Calu3 (cell line): ENCODE measurements at regions not wholly inside any gene's neighbourhood (a gene's known extent, or its start where the extent isn't known, plus 50 kb on each side); places are given as distances from the start of the nearest gene placed in this dataset. TPM values are rescaled to one million over a fixed set of nuclear protein-coding genes. Genes with fewer than 3 reads are reported as not detected.
"Not testable (repeated sequence)": the region's sequence is repeated elsewhere in the genome, so short reads cannot be mapped to it uniquely, and the experiment has no call there.

Source experiments
- BruUV-seq: library from RNA; stranded (reverse); fragments of 400-500 nt; replicated peaks from 2 replicates; lab custom pipeline; 2021; lab: Mats Ljungman, UMichigan
- CTCF ChIA-PET: fragments of 300-600 bp; sonication (Branson Sonifier 250); formaldehyde crosslinking; loops from one replicate; lab custom pipeline; 2022; ENCODE audit warnings: antibody characterized with exemption; lab: Charles Lee
- DNase-seq: peaks from one replicate; pipeline ENCODE4 v3.0.0; 2022
- H3K27ac Mint-ChIP-seq: one replicate; pipeline ENCODE4 v1.8.0; 2022; ENCODE audit warnings: mixed read lengths; ENCODE audit not compliant: unreplicated experiment
- H3K27me3 Mint-ChIP-seq: one replicate; pipeline ENCODE4 v1.8.0; 2022; ENCODE audit warnings: mixed read lengths; ENCODE audit not compliant: unreplicated experiment
- H3K36me3 Mint-ChIP-seq: one replicate; pipeline ENCODE4 v1.8.0; 2022; ENCODE audit warnings: mild to moderate bottlenecking, moderate library complexity, mixed read lengths; ENCODE audit not compliant: insufficient read depth, unreplicated experiment
- H3K4me1 Mint-ChIP-seq: one replicate; pipeline ENCODE4 v1.8.0; 2022; ENCODE audit warnings: mild to moderate bottlenecking, low read depth, mixed read lengths; ENCODE audit not compliant: unreplicated experiment
- H3K4me3 Mint-ChIP-seq: one replicate; pipeline ENCODE4 v1.8.0; 2022; ENCODE audit warnings: mild to moderate bottlenecking, low read depth, moderate library complexity, mixed read lengths; ENCODE audit not compliant: unreplicated experiment
- H3K9me3 Mint-ChIP-seq: one replicate; pipeline ENCODE4 v1.8.0; 2022; ENCODE audit warnings: low read depth, mixed read lengths; ENCODE audit not compliant: unreplicated experiment
- CTCF ChIP-seq: fragments of 200-600 bp; IDR thresholded peaks from one replicate; pipeline ENCODE4 v1.8.0; 2022; ENCODE audit warnings: antibody characterized with exemption; ENCODE audit not compliant: unreplicated experiment
- intact Hi-C: fragments of 100-400 bp; cut with micrococcal nuclease; formaldehyde crosslinking; loops from one replicate; pipeline ENCODE4 v1.10.0; 2022; ENCODE audit not compliant: unreplicated experiment
- microRNA-seq: library from miRNA; unstranded; fragments of <30 nt; microRNA quantifications from one replicate; pipeline ENCODE4 v1.2.0, GENCODE V29; 2022

GRCh38 chr9:111095441-111095840, 57.2 kb upstream of the LPAR1 start:
- no peaks in the 10 kb centered on the region for H3K27me3 Mint-ChIP-seq
- no peak for DNase-seq
- TF ChIP-seq CTCF, result no peak
- CTCF ChIA-PET, result no interaction called here
- no peaks in the 10 kb centered on the region for H3K4me1 Mint-ChIP-seq
- intact Hi-C loops, result no loop called here
- no peaks in the 10 kb centered on the region for H3K36me3 Mint-ChIP-seq
- BruUV-seq, result no TSS peak
- H3K27ac Mint-ChIP-seq, result no peak overlapping the region
- H3K9me3 Mint-ChIP-seq, result no peaks in the 10 kb centered on the region
- H3K4me3 Mint-ChIP-seq, result no peak overlapping the region

- no peak for DNase-seq
- no peaks in the 10 kb centered on the region for H3K4me1 Mint-ChIP-seq
- no peak overlapping the region for H3K27ac Mint-ChIP-seq
- no peaks in the 10 kb centered on the region for H3K27me3 Mint-ChIP-seq
- no peak for TF ChIP-seq CTCF
- CTCF ChIA-PET, result no interaction called here
- H3K36me3 Mint-ChIP-seq, result no peaks in the 10 kb centered on the region
- H3K4me3 Mint-ChIP-seq, result no peak overlapping the region
- intact Hi-C loops, result no loop called here
- BruUV-seq, result no TSS peak
- H3K9me3 Mint-ChIP-seq, result no peaks in the 10 kb centered on the region
These were observed 56.7 kb upstream of the LPAR1 start for GRCh38 chr9:111094958-111095357.

DNA sequence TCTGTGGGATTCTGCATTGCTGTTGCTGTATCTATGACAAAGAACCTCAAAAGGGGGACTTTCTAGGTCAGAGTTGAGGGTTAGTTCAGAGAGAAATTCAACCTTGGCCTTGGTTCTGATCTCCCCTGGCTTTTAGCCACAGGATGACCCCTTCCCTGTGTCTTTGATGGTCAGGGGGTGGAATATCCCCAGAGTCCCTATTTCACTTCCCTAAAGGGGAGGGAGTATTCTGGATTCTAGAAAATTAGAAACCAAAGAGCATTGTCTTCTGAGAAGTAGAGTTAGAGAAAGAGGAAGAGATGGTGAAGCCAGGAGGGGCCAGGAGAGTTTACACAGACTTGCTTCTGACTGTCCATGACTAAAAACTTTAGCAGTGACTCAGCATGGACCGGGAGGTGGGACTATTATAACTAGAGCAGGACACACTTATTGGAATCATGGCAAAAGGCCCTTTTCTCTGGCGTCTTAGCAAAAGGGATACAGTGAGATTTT, 56.2 kb upstream of the LPAR1 start:
- Mint-ChIP-seq H3K27me3 (no peaks in the 10 kb centered on the region), H3K4me1 (no peaks in the 10 kb centered on the region), H3K27ac (no peak overlapping the region), H3K4me3 (no peak overlapping the region), H3K36me3 (no peaks in the 10 kb centered on the region), H3K9me3 (no peaks in the 10 kb centered on the region)
- CTCF ChIA-PET, result no interaction called here
- no peak for DNase-seq
- intact Hi-C loops, result no loop called here
- no peak for TF ChIP-seq CTCF
- no TSS peak for BruUV-seq

DNA sequence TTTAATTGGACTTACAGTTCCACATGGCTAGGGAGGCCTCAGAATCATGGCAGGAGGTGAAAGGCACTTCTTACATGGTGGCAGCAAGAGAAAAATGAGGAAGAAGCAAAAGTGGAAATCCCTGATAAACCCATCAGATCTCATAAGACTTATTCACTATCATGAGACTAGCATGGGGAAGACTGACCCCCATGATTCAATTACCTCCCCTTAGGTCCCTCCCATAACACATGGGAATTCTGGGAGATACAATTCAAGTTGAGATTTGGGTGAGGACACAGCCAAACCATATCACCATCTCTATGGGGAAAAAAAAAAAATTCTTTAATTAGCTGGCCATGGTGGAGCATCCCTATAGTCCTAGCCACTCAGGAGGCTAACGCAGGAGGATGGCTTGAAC, 53.9 kb upstream of the LPAR1 start:
- H3K9me3 Mint-ChIP-seq, DNase-seq, H3K27me3 Mint-ChIP-seq, BruUV-seq, H3K36me3 Mint-ChIP-seq, H3K4me1 Mint-ChIP-seq, H3K27ac Mint-ChIP-seq, H3K4me3 Mint-ChIP-seq, intact Hi-C loops: not testable (repeated sequence)
- CTCF ChIA-PET, result interaction anchor here (0.7 kb wide), 2 partner anchors 24 to 117 kb away, joined by 3 read pairs; no protein-coding TSS in a partner anchor

Small RNAs in the stretch of these regions (microRNA-seq; reads per million reads assigned to microRNA genes)
- gene MIR7702, result not detected
